Neural progenitor cell (in vitro differentiated cells): ENCODE measurements at regions not wholly inside any gene's neighbourhood (a gene's known extent, or its start where the extent isn't known, plus 50 kb on each side); places are given as distances from the start of the nearest gene placed in this dataset.

Source experiments
- DNase-seq: peaks from one replicate; pipeline ENCODE4 v3.0.0-alpha.2; 2016; ENCODE audit warnings: low spot score
- H2AFZ ChIP-seq: fragments of 200-600 bp; sonication (generic); replicated peaks from 2 replicates; pipeline ENCODE4 v1.6.1; 2016; ENCODE audit warnings: antibody characterized with exemption
- H3F3A ChIP-seq: fragments of 200-600 bp; sonication (generic); 2 replicates; pipeline ENCODE4 v1.6.1; 2016; ENCODE audit warnings: antibody characterized with exemption, low read depth
- H3K27ac ChIP-seq: fragments of 200-600 bp; sonication (generic); 2 replicates; pipeline ENCODE4 v1.5.1; 2016; ENCODE audit warnings: mild to moderate bottlenecking
- H3K27me3 ChIP-seq: fragments of 200-600 bp; sonication (generic); 2 replicates; pipeline ENCODE4 v1.6.1; 2016; ENCODE audit warnings: mild to moderate bottlenecking, moderate library complexity
- H3K36me3 ChIP-seq: fragments of 200-600 bp; sonication (generic); 2 replicates; pipeline ENCODE4 v1.5.1; 2016
- H3K4me1 ChIP-seq: fragments of 200-600 bp; sonication (generic); 2 replicates; pipeline ENCODE4 v1.6.1; 2016; ENCODE audit warnings: mixed run types
- H3K4me2 ChIP-seq: fragments of 200-600 bp; sonication (generic); 2 replicates; pipeline ENCODE4 v1.6.1; 2016
- H3K4me3 ChIP-seq: fragments of 200-600 bp; sonication (generic); 2 replicates; pipeline ENCODE4 v1.5.1; 2016
- H3K79me2 ChIP-seq: fragments of 200-600 bp; sonication (generic); 2 replicates; pipeline ENCODE4 v1.6.1; 2016; ENCODE audit warnings: low read depth
- H3K9ac ChIP-seq: fragments of 200-600 bp; sonication (generic); 2 replicates; pipeline ENCODE4 v1.6.1; 2016
- H3K9me3 ChIP-seq: fragments of 200-600 bp; sonication (generic); 2 replicates; pipeline ENCODE4 v1.5.1; 2016; ENCODE audit warnings: low read depth
- H4K20me1 ChIP-seq: fragments of 200-600 bp; sonication (generic); 2 replicates; pipeline ENCODE4 v1.6.1; 2016; ENCODE audit warnings: low read depth
- H3K27ac Mint-ChIP-seq: 3 replicates; pipeline ENCODE4 v1.8.0; 2021; ENCODE audit warnings: mixed read lengths
- H3K27me3 Mint-ChIP-seq: 2 replicates; pipeline ENCODE4 v1.8.0; 2022; ENCODE audit warnings: low read depth, mild to moderate bottlenecking, inconsistent platforms, moderate library complexity, mixed read lengths; ENCODE audit not compliant: insufficient read depth
- H3K36me3 Mint-ChIP-seq: 3 replicates; pipeline ENCODE4 v1.8.0; 2021; ENCODE audit warnings: mixed read lengths
- H3K4me1 Mint-ChIP-seq: 3 replicates; pipeline ENCODE4 v1.8.0; 2021; ENCODE audit warnings: mixed read lengths
- H3K4me3 Mint-ChIP-seq: 3 replicates; pipeline ENCODE4 v1.8.0; 2021; ENCODE audit warnings: mild to moderate bottlenecking, moderate library complexity, mixed read lengths
- H3K9me3 Mint-ChIP-seq: 3 replicates; pipeline ENCODE4 v1.8.0; 2020; ENCODE audit warnings: mixed read lengths
- CTCF ChIP-seq: fragments of 200-600 bp; sonication (generic); IDR thresholded peaks from 2 replicates; pipeline ENCODE4 v1.5.1; 2017; ENCODE audit warnings: antibody characterized with exemption, mild to moderate bottlenecking
- EZH2 ChIP-seq: fragments of 200-600 bp; sonication (generic); IDR thresholded peaks from 2 replicates; pipeline ENCODE4 v1.6.1; 2017; ENCODE audit warnings: antibody characterized with exemption, mild to moderate bottlenecking, moderate library complexity
- EZH2phosphoT487 ChIP-seq: fragments of 200-600 bp; sonication (generic); IDR thresholded peaks from 2 replicates; pipeline ENCODE4 v1.6.1; 2017; ENCODE audit warnings: antibody characterized with exemption

- peaks cover 3% of the 10 kb centered on the region for H3K27me3 Mint-ChIP-seq
- Histone ChIP-seq H3K4me2 (no peak overlapping the region), H3K9ac (no peak overlapping the region), H2AFZ (no peak overlapping the region), H3K9me3 (no peaks in the 10 kb centered on the region), H3K79me2 (no peaks in the 10 kb centered on the region), H3K27me3 (no peaks in the 10 kb centered on the region), H4K20me1 (no peaks in the 10 kb centered on the region), H3K27ac (no peak overlapping the region), H3K36me3 (no peaks in the 10 kb centered on the region), H3K4me1 (peaks cover 3% of the 10 kb centered on the region), H3K4me3 (no peak overlapping the region), H3F3A (no peaks in the 10 kb centered on the region)
- no peak for DNase-seq
- peaks cover 27% of the 10 kb centered on the region for H3K4me1 Mint-ChIP-seq
- no peak for TF ChIP-seq EZH2
- TF ChIP-seq CTCF, result no peak
- TF ChIP-seq EZH2phosphoT487, result no peak
- peaks cover 2% of the 10 kb centered on the region for H3K9me3 Mint-ChIP-seq
- H3K36me3 Mint-ChIP-seq, result peaks cover 2% of the 10 kb centered on the region
- no peak overlapping the region for H3K4me3 Mint-ChIP-seq
- H3K27ac Mint-ChIP-seq, result no peak overlapping the region
Measured at GRCh38 chr1:229869687-229870086, 197.4 kb upstream of the GALNT2 start.

GRCh38 chr1:229870381-229870780 lies 196.7 kb upstream of the GALNT2 start:
- Histone ChIP-seq H3F3A (no peaks in the 10 kb centered on the region), H3K36me3 (no peaks in the 10 kb centered on the region), H3K9me3 (no peaks in the 10 kb centered on the region), H2AFZ (no peak overlapping the region), H3K4me1 (no peaks in the 10 kb centered on the region), H3K9ac (no peak overlapping the region), H3K4me2 (no peak overlapping the region), H3K4me3 (no peak overlapping the region), H3K27me3 (no peaks in the 10 kb centered on the region), H3K27ac (no peak overlapping the region), H4K20me1 (no peaks in the 10 kb centered on the region), H3K79me2 (no peaks in the 10 kb centered on the region)
- Mint-ChIP-seq H3K27me3 (peaks cover 2% of the 10 kb centered on the region), H3K36me3 (peaks cover 2% of the 10 kb centered on the region), H3K4me3 (no peak overlapping the region), H3K9me3 (peaks cover 2% of the 10 kb centered on the region), H3K4me1 (peaks cover 22% of the 10 kb centered on the region), H3K27ac (no peak overlapping the region)
- DNase-seq, result no peak
- TF ChIP-seq EZH2phosphoT487, result no peak
- TF ChIP-seq EZH2, result no peak
- no peak for TF ChIP-seq CTCF

GRCh38 chr1:229871078-229871676 lies 195.9 kb upstream of the GALNT2 start:
- no peak for DNase-seq
- Histone ChIP-seq H3K4me3 (no peak overlapping the region), H4K20me1 (no peaks in the 10 kb centered on the region), H3K27me3 (no peaks in the 10 kb centered on the region), H3K36me3 (no peaks in the 10 kb centered on the region), H2AFZ (no peak overlapping the region), H3K9ac (no peak overlapping the region), H3K4me1 (no peaks in the 10 kb centered on the region), H3K4me2 (no peak overlapping the region), H3K79me2 (no peaks in the 10 kb centered on the region), H3K27ac (no peak overlapping the region), H3F3A (no peaks in the 10 kb centered on the region), H3K9me3 (no peaks in the 10 kb centered on the region)
- Mint-ChIP-seq H3K36me3 (peaks cover 2% of the 10 kb centered on the region), H3K4me3 (no peak overlapping the region), H3K4me1 (peaks cover 22% of the 10 kb centered on the region), H3K27ac (no peak overlapping the region), H3K9me3 (peaks cover 2% of the 10 kb centered on the region), H3K27me3 (peaks cover 2% of the 10 kb centered on the region)
- no peak for TF ChIP-seq CTCF
